ENCODE measurements at regions not wholly inside any gene's neighbourhood (a gene's known extent, or its start where the extent isn't known, plus 50 kb on each side); places are given as distances from the start of the nearest gene placed in this dataset.

DNA sequence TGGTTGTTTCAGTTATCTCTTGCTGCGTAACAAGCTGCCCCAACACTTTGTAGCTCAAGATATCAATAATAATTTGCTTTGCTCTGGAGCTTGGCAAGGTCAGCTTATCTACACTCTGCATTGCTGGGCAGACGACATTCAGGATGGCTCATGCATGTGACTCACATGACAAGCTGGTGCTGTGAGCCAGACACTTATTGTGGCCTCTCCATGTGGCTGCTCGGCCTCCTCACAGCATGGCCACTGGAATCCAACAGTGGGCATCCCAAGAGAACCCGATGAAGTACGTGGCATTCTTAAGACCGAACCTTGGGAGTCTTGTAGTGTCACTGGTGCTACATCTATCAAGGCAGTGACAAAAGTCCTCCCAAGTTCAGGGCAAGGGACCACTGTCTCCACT, 94.2 kb upstream of the MVB12B start:
- H3K9me3 Mint-ChIP-seq (ENCODE audit: low read depth, unreplicated experiment), result no peaks in the 10 kb centered on the region
- no peak for DNase-seq
- no TSS peak for BruUV-seq (replicated peaks)
- no peaks in the 10 kb centered on the region for H3K36me3 Mint-ChIP-seq (ENCODE audit: insufficient read depth, unreplicated experiment)
- H3K27ac Mint-ChIP-seq (ENCODE audit: unreplicated experiment), result no peak overlapping the region
- CTCF ChIA-PET, result no interaction called here
- H3K4me3 Mint-ChIP-seq (ENCODE audit: low read depth, unreplicated experiment), result no peak overlapping the region
- intact Hi-C loops (cut with micrococcal nuclease; ENCODE audit: unreplicated experiment), result no loop called here
- no peaks in the 10 kb centered on the region for H3K4me1 Mint-ChIP-seq (ENCODE audit: low read depth, unreplicated experiment)
- H3K27me3 Mint-ChIP-seq (ENCODE audit: unreplicated experiment), result peaks cover 65% of the 10 kb centered on the region
- TF ChIP-seq, protein P1, sequence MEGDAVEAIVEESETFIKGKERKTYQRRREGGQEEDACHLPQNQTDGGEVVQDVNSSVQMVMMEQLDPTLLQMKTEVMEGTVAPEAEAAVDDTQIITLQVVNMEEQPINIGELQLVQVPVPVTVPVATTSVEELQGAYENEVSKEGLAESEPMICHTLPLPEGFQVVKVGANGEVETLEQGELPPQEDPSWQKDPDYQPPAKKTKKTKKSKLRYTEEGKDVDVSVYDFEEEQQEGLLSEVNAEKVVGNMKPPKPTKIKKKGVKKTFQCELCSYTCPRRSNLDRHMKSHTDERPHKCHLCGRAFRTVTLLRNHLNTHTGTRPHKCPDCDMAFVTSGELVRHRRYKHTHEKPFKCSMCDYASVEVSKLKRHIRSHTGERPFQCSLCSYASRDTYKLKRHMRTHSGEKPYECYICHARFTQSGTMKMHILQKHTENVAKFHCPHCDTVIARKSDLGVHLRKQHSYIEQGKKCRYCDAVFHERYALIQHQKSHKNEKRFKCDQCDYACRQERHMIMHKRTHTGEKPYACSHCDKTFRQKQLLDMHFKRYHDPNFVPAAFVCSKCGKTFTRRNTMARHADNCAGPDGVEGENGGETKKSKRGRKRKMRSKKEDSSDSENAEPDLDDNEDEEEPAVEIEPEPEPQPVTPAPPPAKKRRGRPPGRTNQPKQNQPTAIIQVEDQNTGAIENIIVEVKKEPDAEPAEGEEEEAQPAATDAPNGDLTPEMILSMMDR (IDR thresholded peaks at IDR 0.05; ENCODE audit: unreplicated experiment), result no peak

DNA sequence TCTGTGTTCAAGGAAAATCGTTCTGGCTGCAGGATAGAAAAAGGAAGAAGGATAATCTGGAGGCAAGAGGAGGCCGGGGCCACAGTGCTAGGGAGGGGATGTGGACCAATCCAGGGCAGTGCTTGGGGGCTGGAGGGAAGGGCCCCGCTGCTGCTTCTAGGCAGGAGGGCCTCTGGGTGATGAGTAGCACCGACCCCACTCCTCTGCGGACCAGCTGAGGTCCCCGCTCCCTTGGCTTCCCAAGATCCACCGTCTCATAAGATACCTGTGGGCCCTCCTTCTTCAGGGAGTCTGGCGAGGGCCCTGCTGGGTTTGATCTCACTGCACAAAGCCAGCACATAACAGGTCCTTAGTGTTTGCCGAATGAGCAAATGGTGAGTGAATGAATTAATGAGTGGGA, 93.5 kb upstream of the MVB12B start:
- BruUV-seq (replicated peaks), result no TSS peak
- TF ChIP-seq, protein P1 (IDR thresholded peaks at IDR 0.05; ENCODE audit: unreplicated experiment), result no peak
- no peak for DNase-seq
- Mint-ChIP-seq H3K27me3 (ENCODE audit: unreplicated experiment) (peaks cover 65% of the 10 kb centered on the region), H3K4me1 (ENCODE audit: low read depth, unreplicated experiment) (no peaks in the 10 kb centered on the region), H3K36me3 (ENCODE audit: insufficient read depth, unreplicated experiment) (no peaks in the 10 kb centered on the region), H3K9me3 (ENCODE audit: low read depth, unreplicated experiment) (no peaks in the 10 kb centered on the region), H3K4me3 (ENCODE audit: low read depth, unreplicated experiment) (no peak overlapping the region), H3K27ac (ENCODE audit: unreplicated experiment) (no peak overlapping the region)
- intact Hi-C loops (cut with micrococcal nuclease; ENCODE audit: unreplicated experiment), result no loop called here
- CTCF ChIA-PET, result no interaction called here

GRCh38 chr9:126233913-126234525, 92.6 kb upstream of the MVB12B start:
- intact Hi-C loops (cut with micrococcal nuclease; ENCODE audit: unreplicated experiment), result no loop called here
- DNase-seq, result no peak
- Mint-ChIP-seq H3K4me1 (ENCODE audit: low read depth, unreplicated experiment) (no peaks in the 10 kb centered on the region), H3K9me3 (ENCODE audit: low read depth, unreplicated experiment) (no peaks in the 10 kb centered on the region), H3K36me3 (ENCODE audit: insufficient read depth, unreplicated experiment) (no peaks in the 10 kb centered on the region), H3K27me3 (ENCODE audit: unreplicated experiment) (peaks cover 65% of the 10 kb centered on the region), H3K4me3 (ENCODE audit: low read depth, unreplicated experiment) (no peak overlapping the region), H3K27ac (ENCODE audit: unreplicated experiment) (no peak overlapping the region)
- TF ChIP-seq, protein P1 (IDR thresholded peaks at IDR 0.05; ENCODE audit: unreplicated experiment), result no peak
- CTCF ChIA-PET, result no interaction called here
- BruUV-seq (replicated peaks), result no TSS peak

- no peaks in the 10 kb centered on the region for H3K9me3 Mint-ChIP-seq (ENCODE audit: low read depth, unreplicated experiment)
- DNase-seq, result no peak
- BruUV-seq (replicated peaks), result no TSS peak
- H3K4me1 Mint-ChIP-seq (ENCODE audit: low read depth, unreplicated experiment), result no peaks in the 10 kb centered on the region
- CTCF ChIA-PET, result no interaction called here
- TF ChIP-seq, protein P1 (IDR thresholded peaks at IDR 0.05; ENCODE audit: unreplicated experiment), result no peak
- no peak overlapping the region for H3K4me3 Mint-ChIP-seq (ENCODE audit: low read depth, unreplicated experiment)
- H3K27me3 Mint-ChIP-seq (ENCODE audit: unreplicated experiment), result peaks cover 65% of the 10 kb centered on the region
- no peak overlapping the region for H3K27ac Mint-ChIP-seq (ENCODE audit: unreplicated experiment)
- intact Hi-C loops (cut with micrococcal nuclease; ENCODE audit: unreplicated experiment), result no loop called here
- no peaks in the 10 kb centered on the region for H3K36me3 Mint-ChIP-seq (ENCODE audit: insufficient read depth, unreplicated experiment)
These were observed 91.8 kb upstream of the MVB12B start for GRCh38 chr9:126234681-126235335.
